GM21717 (cell line): ENCODE measurements at regions not wholly inside any gene's neighbourhood (a gene's known extent, or its start where the extent isn't known, plus 50 kb on each side); places are given as distances from the start of the nearest gene placed in this dataset.

Source experiments
- ATAC-seq: cut with Tn5 transposase; IDR thresholded peaks from one replicate; pipeline ENCODE4 v1.9.1; 2021; ENCODE audit warnings: mild to moderate bottlenecking, moderate library complexity; ENCODE audit not compliant: unreplicated experiment

GRCh38 chr7:33700001-33700899 lies 205.1 kb upstream of the BMPER start:
- no peak for ATAC-seq

DNA sequence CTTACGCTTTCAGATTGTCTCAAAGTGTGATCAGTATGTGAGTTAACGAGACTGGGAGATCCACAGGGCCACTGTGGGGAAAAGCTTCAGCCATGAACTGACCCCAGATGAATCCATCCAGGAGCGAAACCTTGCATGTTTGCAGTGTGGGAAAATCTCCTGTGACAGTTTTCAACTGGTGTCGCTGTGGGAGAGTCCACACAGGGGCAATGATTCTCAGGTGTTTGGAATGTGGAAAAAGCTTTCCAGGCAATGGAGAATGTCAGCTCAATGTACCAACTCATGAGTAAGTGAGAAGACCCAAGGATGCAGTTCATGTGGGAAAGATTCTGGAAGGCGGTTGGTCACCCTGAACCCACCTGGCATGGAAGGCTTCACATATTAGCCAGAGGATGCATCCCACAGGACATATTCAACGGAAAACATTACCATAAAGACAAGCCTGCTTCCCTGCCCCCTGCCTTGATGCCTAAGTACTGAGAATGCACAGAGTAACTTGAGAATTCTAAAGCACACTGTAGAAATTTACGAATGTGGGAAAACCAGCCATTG lies 204.1 kb upstream of the BMPER start:
- ATAC-seq: no peak

- no peak for ATAC-seq
Observed at GRCh38 chr7:33701927-33702326, 203.4 kb upstream of the BMPER start.

DNA sequence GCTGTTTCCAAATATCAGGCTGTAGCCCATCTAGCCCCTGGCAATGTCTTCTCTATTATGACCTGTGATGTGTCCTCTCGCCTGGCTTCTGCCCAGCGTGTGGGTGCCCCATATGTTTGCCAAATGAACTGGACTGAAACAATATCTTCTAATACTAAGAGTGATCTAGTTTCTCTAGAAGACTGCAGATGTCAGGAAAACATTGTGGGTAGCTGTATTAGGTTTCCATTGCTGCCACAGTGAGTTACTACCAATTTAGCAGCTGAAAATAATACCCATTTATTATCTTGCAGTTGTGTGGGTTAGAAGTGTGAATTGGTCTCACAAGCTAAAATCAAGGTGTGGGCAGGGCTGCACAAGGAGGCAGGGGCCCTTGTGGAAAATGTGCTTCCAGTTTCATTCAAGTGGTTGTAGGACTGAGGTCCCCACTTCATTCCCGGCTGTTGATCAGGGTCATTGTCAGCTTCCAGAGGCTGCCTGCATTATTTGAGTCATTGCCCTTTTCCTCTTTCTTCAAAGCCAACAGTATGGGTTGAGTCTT lies 202.8 kb upstream of the BMPER start:
- ATAC-seq: no peak

- no peak for ATAC-seq
Observed at GRCh38 chr7:33705333-33705833, 200.0 kb upstream of the BMPER start.

- ATAC-seq: no peak
Observed at GRCh38 chr7:33706186-33706585, 199.2 kb upstream of the BMPER start.

DNA sequence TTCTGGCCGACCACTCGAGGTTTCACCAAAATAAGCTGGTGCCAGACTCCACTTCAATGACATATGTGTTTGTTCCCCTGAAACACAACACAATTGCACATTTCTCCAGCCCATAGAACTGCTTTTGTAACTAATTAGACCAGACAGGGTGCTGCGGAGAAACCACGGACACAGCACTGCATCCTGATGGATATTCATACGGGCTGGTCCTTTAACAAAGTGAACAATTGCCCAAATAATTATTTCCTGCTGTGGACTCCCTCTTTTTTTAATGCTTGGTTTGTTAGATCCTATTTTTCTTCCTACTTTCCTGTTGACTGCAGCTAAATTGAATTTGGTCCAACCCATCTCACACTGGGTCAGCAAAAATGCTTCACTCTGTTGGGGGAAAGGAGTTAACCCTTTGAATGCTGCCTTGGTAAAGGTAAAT lies 198.6 kb upstream of the BMPER start:
- ATAC-seq: no peak

- ATAC-seq: no peak
Observed at GRCh38 chr7:33707427-33707826, 197.9 kb upstream of the BMPER start.

DNA sequence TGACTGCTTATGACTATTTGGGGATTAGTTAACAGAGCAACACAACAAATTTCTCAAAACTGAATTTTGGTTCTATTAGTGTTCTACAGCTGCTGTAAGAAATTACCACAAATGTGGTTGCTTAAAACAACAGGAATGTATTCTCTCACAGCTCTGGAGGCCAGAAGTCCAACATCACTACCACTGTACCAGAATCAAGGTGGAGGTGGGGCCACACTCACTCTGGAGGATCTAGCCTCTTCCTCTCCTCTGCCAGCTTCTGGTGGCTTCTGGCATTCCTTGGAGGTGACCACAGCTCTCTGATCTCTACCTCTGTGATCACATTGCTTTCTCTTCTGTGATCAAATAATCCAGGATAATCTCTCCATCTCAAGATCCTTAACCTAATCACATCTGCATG lies 194.7 kb upstream of the BMPER start:
- no peak for ATAC-seq

- no peak for ATAC-seq
Observed at GRCh38 chr7:33711231-33712019, 193.9 kb upstream of the BMPER start.

DNA sequence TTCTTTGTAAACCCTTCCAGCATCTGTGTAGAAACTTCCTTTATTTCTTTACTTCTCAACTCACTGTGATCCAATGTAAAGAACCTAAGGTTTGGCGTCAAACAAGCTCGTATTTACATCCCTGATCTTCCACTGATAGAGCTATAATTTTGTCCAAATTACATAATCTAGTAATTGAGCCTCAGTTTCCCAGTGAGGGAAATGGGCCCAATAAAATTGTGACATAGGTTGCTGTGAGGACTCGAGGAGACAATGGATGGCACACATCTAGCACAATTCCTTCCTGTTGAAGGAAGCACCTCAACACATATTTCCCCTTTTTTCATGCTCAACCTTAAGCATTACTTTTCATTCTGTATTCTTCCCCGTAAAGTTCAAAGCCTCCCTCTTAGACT lies 193.3 kb upstream of the BMPER start:
- ATAC-seq: no peak

GRCh38 chr7:33714208-33714607 lies 191.1 kb upstream of the BMPER start:
- no peak for ATAC-seq

GRCh38 chr7:33716581-33717477 lies 188.5 kb upstream of the BMPER start:
- ATAC-seq: no peak

DNA sequence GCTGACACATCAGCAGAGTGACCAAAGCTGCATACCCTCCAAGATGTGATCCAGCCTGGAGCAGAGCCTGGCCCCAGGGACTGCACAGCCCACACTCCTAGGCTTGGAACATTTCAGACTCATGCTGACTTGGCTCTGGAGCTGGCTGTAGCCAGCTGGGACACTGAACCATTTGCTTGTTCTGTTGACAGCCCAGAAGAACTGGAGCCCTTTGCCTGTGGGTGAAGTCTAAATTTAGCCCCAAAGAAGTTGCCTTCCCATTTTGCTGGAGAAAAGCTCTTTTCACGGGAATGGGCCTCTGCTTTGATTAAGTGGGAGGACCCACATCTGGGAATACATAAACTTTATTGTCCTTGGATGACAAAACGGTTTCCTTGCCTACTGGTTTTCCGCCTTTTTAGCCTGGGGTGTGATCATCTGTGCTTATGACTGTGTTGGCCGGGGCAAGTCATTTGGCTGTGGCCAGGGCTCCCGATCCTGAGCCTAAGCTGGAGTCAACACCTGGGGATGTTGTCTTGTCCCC lies 186.2 kb upstream of the BMPER start:
- ATAC-seq: no peak

DNA sequence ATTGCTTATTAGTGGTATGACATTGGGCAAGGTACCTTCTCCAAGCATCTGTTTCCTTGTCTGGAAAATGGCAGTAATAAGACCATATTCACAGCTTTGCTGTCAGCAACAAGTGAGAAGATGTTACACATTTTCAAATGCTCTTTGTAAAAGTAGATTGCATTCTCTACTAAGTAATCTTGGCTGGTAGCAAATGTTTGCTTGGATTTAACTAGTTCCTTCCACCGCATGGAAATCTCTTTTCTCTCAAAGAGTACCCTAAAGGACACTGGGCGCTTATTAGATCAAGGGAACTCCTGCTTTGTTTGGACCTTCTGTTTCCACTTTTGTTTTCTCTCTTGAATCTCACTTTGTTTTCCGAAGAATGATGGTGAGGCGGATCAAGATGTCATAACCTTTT lies 185.2 kb upstream of the BMPER start:
- ATAC-seq: no peak

GRCh38 chr7:33720870-33721269 lies 184.5 kb upstream of the BMPER start:
- ATAC-seq: no peak

- ATAC-seq: no peak
Observed at GRCh38 chr7:33721895-33722294, 183.4 kb upstream of the BMPER start.

DNA sequence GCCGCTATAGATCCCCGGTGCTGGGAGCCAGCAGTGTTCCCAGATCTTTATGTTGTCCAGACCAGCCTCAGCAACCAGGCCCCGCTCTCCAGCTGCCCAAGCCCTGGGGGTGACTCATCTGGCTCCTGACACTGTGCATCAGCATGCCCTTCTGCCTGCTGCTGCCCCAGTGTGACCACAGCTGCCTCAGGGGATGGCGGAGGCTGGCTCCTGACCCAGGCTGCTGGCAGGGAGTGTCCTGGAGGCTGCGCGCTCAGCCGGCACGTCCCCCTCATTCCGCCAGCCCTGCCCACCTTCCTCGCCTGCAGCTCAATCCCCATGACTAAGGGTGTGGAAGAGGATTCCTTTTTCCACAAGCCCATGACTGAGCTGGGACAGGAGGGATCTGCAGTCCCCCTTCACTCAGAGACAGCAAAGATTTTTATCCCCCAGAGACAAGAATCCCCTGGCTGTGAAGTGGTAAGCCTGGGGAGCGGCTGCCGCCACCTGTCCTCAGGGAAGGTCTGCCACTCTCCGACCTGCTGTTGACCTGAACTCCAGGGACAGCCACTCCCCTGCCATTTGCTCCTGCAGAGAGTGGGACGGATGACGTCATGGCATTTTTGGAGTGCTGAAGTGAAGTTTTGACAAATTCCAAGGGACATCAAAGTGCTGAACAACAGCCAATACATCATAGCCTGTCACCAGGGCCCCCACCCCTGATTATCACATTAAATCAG lies 182.8 kb upstream of the BMPER start:
- ATAC-seq: no peak

- ATAC-seq: no peak
Observed at GRCh38 chr7:33724201-33724600, 181.1 kb upstream of the BMPER start.
